ENCODE measurements at regions not wholly inside any gene's neighbourhood (a gene's known extent, or its start where the extent isn't known, plus 50 kb on each side); places are given as distances from the start of the nearest gene placed in this dataset.

DNA sequence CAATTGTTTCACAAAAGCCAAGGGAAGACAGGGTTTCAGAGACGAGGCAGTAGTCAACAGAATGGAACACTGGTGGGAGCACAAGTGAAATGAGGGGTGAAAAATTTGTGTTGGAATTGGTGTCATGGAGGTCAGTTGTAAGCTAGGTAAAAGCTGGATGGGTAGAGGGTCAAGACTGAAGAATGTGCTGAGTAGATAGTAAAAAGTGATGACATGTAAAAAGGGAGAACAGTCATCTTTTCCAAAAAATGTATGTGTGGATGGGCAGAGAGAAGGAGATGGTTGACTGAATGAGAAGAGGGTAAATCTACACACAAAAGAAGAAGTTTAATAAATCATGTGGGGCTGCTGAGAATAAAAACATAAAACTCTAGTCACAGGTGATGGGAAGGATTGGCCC, 92.7 kb upstream of the COL3A1 start:
- WGBS, 2 donors, result 77 to 84% methylated on average over 1 of the region's 1 CpG
- intact Hi-C loops (cut with DNase I; ENCODE audit: low total_unique reads), result no loop called here

GRCh38 chr2:188884046-188884445, 90.1 kb upstream of the COL3A1 start:
- intact Hi-C loops (cut with DNase I; ENCODE audit: low total_unique reads), result no loop called here
- no peak for DNase-seq (ENCODE audit: low spot score in 2 of 2)
- TF ChIP-seq, protein P1, sequence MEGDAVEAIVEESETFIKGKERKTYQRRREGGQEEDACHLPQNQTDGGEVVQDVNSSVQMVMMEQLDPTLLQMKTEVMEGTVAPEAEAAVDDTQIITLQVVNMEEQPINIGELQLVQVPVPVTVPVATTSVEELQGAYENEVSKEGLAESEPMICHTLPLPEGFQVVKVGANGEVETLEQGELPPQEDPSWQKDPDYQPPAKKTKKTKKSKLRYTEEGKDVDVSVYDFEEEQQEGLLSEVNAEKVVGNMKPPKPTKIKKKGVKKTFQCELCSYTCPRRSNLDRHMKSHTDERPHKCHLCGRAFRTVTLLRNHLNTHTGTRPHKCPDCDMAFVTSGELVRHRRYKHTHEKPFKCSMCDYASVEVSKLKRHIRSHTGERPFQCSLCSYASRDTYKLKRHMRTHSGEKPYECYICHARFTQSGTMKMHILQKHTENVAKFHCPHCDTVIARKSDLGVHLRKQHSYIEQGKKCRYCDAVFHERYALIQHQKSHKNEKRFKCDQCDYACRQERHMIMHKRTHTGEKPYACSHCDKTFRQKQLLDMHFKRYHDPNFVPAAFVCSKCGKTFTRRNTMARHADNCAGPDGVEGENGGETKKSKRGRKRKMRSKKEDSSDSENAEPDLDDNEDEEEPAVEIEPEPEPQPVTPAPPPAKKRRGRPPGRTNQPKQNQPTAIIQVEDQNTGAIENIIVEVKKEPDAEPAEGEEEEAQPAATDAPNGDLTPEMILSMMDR (IDR thresholded peaks at IDR 0.05), result no peak
- no peak for TF ChIP-seq POLR2A (IDR thresholded peaks at IDR 0.05)
- 53 to 78% methylated on average over 1 of the region's 1 CpG for WGBS, 2 donors
- no peak overlapping the region for H3K4me3 ChIP-seq (ENCODE audit: low read depth, poor library complexity, severe bottlenecking)

More for the DNA sequence above, 92.7 kb upstream of the COL3A1 start:
- no peak for DNase-seq (ENCODE audit: low spot score in 2 of 2)
- TF ChIP-seq POLR2A (IDR thresholded peaks at IDR 0.05), result no peak
- TF ChIP-seq, protein P1 (IDR thresholded peaks at IDR 0.05), result no peak
- H3K4me3 ChIP-seq (ENCODE audit: low read depth, poor library complexity, severe bottlenecking), result no peak overlapping the region

DNA sequence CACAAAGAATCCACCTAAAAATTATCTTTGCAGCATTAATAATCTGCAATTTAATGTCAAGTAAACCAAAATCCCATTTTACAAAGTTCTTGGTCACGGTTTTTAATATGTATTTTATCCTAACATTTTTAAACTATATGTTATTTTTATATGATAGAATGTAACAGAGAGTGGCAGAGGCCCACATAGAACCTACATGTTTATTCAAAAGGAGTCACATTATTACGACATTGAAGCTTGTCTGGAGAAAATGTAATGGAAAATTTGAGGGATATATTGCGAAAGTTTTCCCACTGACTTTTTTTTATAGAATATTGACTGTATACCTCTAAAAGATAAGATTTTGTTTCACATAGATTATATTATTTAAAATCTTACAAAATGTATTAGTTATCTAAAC, 89.7 kb upstream of the COL3A1 start:
- TF ChIP-seq POLR2A (IDR thresholded peaks at IDR 0.05), result no peak
- TF ChIP-seq, protein P1 (IDR thresholded peaks at IDR 0.05), result no peak
- intact Hi-C loops (cut with DNase I; ENCODE audit: low total_unique reads), result no loop called here
- H3K4me3 ChIP-seq (ENCODE audit: low read depth, poor library complexity, severe bottlenecking), result no peak overlapping the region
- 76 to 80% methylated on average over 3 of the region's 3 CpGs for WGBS, 2 donors
- no peak for DNase-seq (ENCODE audit: low spot score in 2 of 2)

DNA sequence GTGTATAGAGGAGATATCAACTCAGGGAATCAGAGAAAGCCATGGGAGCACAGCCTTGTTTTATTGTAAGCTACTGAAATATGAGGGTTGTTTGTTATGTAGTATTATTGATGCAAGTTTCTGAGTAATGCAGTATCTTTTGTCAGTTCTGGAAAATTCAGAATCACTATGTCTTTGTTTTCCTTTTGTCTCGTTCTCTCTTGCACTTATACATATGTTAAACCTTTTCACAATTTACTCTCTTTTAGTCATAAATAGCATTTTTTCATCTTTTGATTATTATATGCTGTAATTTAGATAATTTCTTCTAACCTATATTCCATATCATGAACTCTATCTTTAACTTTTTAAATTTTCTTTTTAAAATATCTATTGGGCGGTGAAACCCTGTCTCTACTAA, 85.0 kb upstream of the COL3A1 start:
- H3K4me3 ChIP-seq (ENCODE audit: low read depth, poor library complexity, severe bottlenecking), result no peak overlapping the region
- no peak for DNase-seq (ENCODE audit: low spot score in 2 of 2)
- intact Hi-C loops (cut with DNase I; ENCODE audit: low total_unique reads), result no loop called here
- WGBS, 2 donors, result 97 to 98% methylated on average over 2 of the region's 2 CpGs
- TF ChIP-seq, protein P1 (IDR thresholded peaks at IDR 0.05), result no peak
- no peak for TF ChIP-seq POLR2A (IDR thresholded peaks at IDR 0.05)

DNA sequence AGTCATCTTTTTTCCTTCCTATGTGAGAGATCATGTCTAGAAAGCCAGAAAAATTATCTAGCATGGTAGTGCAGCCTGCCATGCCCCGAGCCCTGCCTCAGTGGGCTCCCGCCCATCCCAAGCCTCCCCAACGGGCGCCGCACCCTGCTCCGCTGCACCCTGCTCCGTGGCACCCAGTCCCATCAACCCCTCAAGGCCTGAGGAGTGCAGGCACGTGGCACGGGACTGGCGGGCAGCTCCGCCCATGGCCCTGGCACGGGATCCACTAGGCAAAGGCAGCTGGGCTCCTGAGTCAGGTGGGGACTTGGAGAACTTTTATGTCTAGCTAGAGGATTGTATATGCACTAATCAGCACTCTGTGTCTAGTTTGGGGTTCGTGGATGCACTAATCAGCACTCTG, 83.4 kb upstream of the COL3A1 start:
- intact Hi-C loops (cut with DNase I; ENCODE audit: low total_unique reads), result no loop called here
- TF ChIP-seq, protein P1 (IDR thresholded peaks at IDR 0.05), result no peak
- TF ChIP-seq POLR2A (IDR thresholded peaks at IDR 0.05), result no peak
- no peak overlapping the region for H3K4me3 ChIP-seq (ENCODE audit: low read depth, poor library complexity, severe bottlenecking)
- no peak for DNase-seq (ENCODE audit: low spot score in 2 of 2)
- 83 to 87% methylated on average over 13 of the region's 13 CpGs for WGBS, 2 donors

- H3K4me3 ChIP-seq (ENCODE audit: low read depth, poor library complexity, severe bottlenecking), result no peak overlapping the region
- no peak for DNase-seq (ENCODE audit: low spot score in 2 of 2)
- 41 to 45% methylated on average over 1 of the region's 1 CpG for WGBS, 2 donors
- intact Hi-C loops (cut with DNase I; ENCODE audit: low total_unique reads), result no loop called here
- TF ChIP-seq, protein P1 (IDR thresholded peaks at IDR 0.05), result no peak
- no peak for TF ChIP-seq POLR2A (IDR thresholded peaks at IDR 0.05)
Measured at GRCh38 chr2:188892636-188893035, 81.5 kb upstream of the COL3A1 start.
